Neural cell (in vitro differentiated cells): ENCODE measurements at regions not wholly inside any gene's neighbourhood (a gene's known extent, or its start where the extent isn't known, plus 50 kb on each side); places are given as distances from the start of the nearest gene placed in this dataset.

Experiments used
- H2AFZ ChIP-seq: fragments of 200-600, 300-800 bp; sonication (generic), shearing (Covaris generic); 2 replicates; pipeline ENCODE4 v1.6.0; 2014; ENCODE audit warnings: low read depth, mild to moderate bottlenecking, antibody characterized with exemption, low read length, moderate library complexity
- H3F3A ChIP-seq: fragments of 200-600 bp; shearing (Covaris generic); 2 replicates; pipeline ENCODE4 v1.6.1; 2016; ENCODE audit warnings: mild to moderate bottlenecking, moderate library complexity, mixed read lengths, antibody characterized with exemption, low read length; ENCODE audit not compliant: insufficient read depth, poor library complexity, severe bottlenecking
- H3K27ac ChIP-seq: fragments of 200-600, 300-800 bp; sonication (generic), shearing (Covaris generic); 2 replicates; pipeline ENCODE4 v1.5.1; 2014; ENCODE audit warnings: mild to moderate bottlenecking, low read length, moderate library complexity
- H3K27me3 ChIP-seq: fragments of 300-800, 200-600 bp; sonication (generic), shearing (Covaris generic); 2 replicates; pipeline ENCODE4 v1.6.0; 2014; ENCODE audit warnings: mild to moderate bottlenecking, low read depth, low read length, moderate library complexity; ENCODE audit not compliant: insufficient read depth
- H3K36me3 ChIP-seq: fragments of 300-800, 200-600 bp; sonication (generic), shearing (Covaris generic); 2 replicates; pipeline ENCODE4 v1.5.1; 2014; ENCODE audit warnings: mild to moderate bottlenecking, antibody characterized with exemption, low read length, moderate library complexity; ENCODE audit not compliant: insufficient read depth
- H3K4me2 ChIP-seq: fragments of 300-800, 200-600 bp; sonication (generic), shearing (Covaris generic); 2 replicates; pipeline ENCODE4 v1.6.0; 2014; ENCODE audit warnings: mild to moderate bottlenecking, low read length
- H3K4me3 ChIP-seq: fragments of 300-800, 200-600 bp; sonication (generic), shearing (Covaris generic); 2 replicates; pipeline ENCODE4 v1.5.1; 2014; ENCODE audit warnings: mild to moderate bottlenecking, low read length, moderate library complexity
- H3K79me2 ChIP-seq: fragments of 200-600 bp; shearing (Covaris generic); replicated peaks from 2 replicates; pipeline ENCODE4 v1.6.0; 2014; ENCODE audit warnings: mild to moderate bottlenecking, low read length, moderate library complexity; ENCODE audit not compliant: insufficient read depth
- H3K9ac ChIP-seq: fragments of 300-800, 200-600 bp; sonication (generic), shearing (Covaris generic); 2 replicates; pipeline ENCODE4 v1.6.1; 2016; ENCODE audit warnings: mild to moderate bottlenecking, low read length, mixed read lengths
- H3K9me2 ChIP-seq: fragments of 200-600 bp; shearing (Covaris generic); 2 replicates; pipeline ENCODE4 v1.6.1; 2016; ENCODE audit warnings: mild to moderate bottlenecking, low read length, mixed read lengths; ENCODE audit not compliant: insufficient read depth
- H3K9me3 ChIP-seq: fragments of 200-600, 300-800 bp; sonication (generic), shearing (Covaris generic); 2 replicates; pipeline ENCODE4 v1.6.1; 2016; ENCODE audit warnings: mild to moderate bottlenecking, mixed run types, low read length, moderate library complexity, mixed read lengths
- H4K20me1 ChIP-seq: fragments of 200-600 bp; shearing (Covaris generic); 2 replicates; pipeline ENCODE4 v1.6.1; 2016; ENCODE audit warnings: mild to moderate bottlenecking, mixed run types; ENCODE audit not compliant: insufficient read depth
- EP300 ChIP-seq: fragments of 450-650 bp; conservative IDR thresholded peaks from 2 replicates; pipeline ENCODE4 v1.6.1; 2014; ENCODE audit warnings: antibody characterized with exemption, mild to moderate bottlenecking, moderate library complexity; ENCODE audit not compliant: poor library complexity, severe bottlenecking
- EZH2 ChIP-seq: fragments of 200-600, 300-800 bp; shearing (Covaris generic), sonication (generic); IDR thresholded peaks from 2 replicates; pipeline ENCODE4 v1.6.1; 2014; ENCODE audit warnings: antibody characterized with exemption, low read length, borderline replicate concordance, mild to moderate bottlenecking; ENCODE audit not compliant: insufficient read depth, poor library complexity, severe bottlenecking
- MXI1 ChIP-seq: fragments of 450-650 bp; conservative IDR thresholded peaks from 2 replicates; pipeline ENCODE4 v1.6.1; 2014; ENCODE audit warnings: antibody characterized with exemption, mild to moderate bottlenecking; ENCODE audit not compliant: poor library complexity, severe bottlenecking
- POLR2AphosphoS5 ChIP-seq: IDR thresholded peaks from 2 replicates; pipeline ENCODE4 v1.6.1; 2012
- RAD21 ChIP-seq: fragments of 450-650 bp; conservative IDR thresholded peaks from 2 replicates; pipeline ENCODE4 v1.6.1; 2014; ENCODE audit warnings: antibody characterized with exemption, mild to moderate bottlenecking, moderate library complexity
- REST ChIP-seq: IDR thresholded peaks from 2 replicates; pipeline ENCODE4 v1.6.1; 2012; ENCODE audit warnings: borderline replicate concordance
- SMC3 ChIP-seq: fragments of 450-650 bp; conservative IDR thresholded peaks from 2 replicates; pipeline ENCODE4 v1.6.1; 2014; ENCODE audit warnings: antibody characterized with exemption, mild to moderate bottlenecking, moderate library complexity; ENCODE audit not compliant: poor library complexity
- TAF1 ChIP-seq: IDR thresholded peaks from 2 replicates; pipeline ENCODE4 v1.6.1; 2012; ENCODE audit warnings: low read depth
- TF ChIP-seq, protein P1 (sequence below): fragments of 450-650 bp; IDR thresholded peaks from 2 replicates; pipeline ENCODE4 v1.5.1; 2014; ENCODE audit warnings: antibody characterized with exemption, mild to moderate bottlenecking, moderate library complexity; ENCODE audit not compliant: poor library complexity, severe bottlenecking

- no peak overlapping the region for H3K4me3 ChIP-seq
- no peak overlapping the region for H2AFZ ChIP-seq
- no peaks in the 10 kb centered on the region for H3K79me2 ChIP-seq
- TF ChIP-seq, protein P1, sequence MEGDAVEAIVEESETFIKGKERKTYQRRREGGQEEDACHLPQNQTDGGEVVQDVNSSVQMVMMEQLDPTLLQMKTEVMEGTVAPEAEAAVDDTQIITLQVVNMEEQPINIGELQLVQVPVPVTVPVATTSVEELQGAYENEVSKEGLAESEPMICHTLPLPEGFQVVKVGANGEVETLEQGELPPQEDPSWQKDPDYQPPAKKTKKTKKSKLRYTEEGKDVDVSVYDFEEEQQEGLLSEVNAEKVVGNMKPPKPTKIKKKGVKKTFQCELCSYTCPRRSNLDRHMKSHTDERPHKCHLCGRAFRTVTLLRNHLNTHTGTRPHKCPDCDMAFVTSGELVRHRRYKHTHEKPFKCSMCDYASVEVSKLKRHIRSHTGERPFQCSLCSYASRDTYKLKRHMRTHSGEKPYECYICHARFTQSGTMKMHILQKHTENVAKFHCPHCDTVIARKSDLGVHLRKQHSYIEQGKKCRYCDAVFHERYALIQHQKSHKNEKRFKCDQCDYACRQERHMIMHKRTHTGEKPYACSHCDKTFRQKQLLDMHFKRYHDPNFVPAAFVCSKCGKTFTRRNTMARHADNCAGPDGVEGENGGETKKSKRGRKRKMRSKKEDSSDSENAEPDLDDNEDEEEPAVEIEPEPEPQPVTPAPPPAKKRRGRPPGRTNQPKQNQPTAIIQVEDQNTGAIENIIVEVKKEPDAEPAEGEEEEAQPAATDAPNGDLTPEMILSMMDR = no peak
- TF ChIP-seq EZH2 (no peak), MXI1 (no peak), REST (no peak), TAF1 (no peak), RAD21 (no peak), EP300 (no peak), SMC3 (no peak), POLR2AphosphoS5 (no peak)
- no peaks in the 10 kb centered on the region for H3K9me2 ChIP-seq
- no peaks in the 10 kb centered on the region for H3K27me3 ChIP-seq
- no peaks in the 10 kb centered on the region for H3K36me3 ChIP-seq
- H3F3A ChIP-seq = no peaks in the 10 kb centered on the region
- no peak overlapping the region for H3K9ac ChIP-seq
- H3K27ac ChIP-seq = no peak overlapping the region
- no peaks in the 10 kb centered on the region for H3K9me3 ChIP-seq
- no peak overlapping the region for H3K4me2 ChIP-seq
- H4K20me1 ChIP-seq = no peaks in the 10 kb centered on the region
Measured at GRCh38 chr7:33842150-33842549, 63.2 kb upstream of the BMPER start.

DNA sequence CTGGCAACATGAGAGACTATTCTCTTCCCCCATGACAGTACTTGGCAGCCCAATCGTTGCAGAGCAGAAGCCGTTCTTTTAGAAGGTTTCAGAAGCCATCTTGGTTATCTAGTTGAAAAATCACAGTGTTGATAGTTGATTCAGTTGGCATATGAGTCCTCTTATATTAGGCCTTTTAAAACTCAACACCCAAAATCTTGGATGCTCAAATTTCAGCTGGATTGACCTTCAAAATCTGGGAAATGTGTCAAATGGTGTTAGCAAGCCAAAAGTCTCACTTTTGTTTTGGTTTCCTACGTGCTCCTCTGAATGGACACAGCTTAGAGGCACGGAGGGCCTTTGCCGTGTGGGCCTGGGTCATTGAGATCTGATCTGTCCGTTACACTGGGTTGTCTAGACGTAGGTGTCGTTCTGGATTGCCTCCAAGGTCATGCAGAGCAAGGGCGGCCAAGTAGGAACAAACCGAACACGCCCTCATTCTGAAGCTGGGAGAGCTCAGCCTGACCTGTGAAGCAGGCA lies 59.3 kb upstream of the BMPER start:
- Histone ChIP-seq H3K4me3 (no peak overlapping the region), H3K27me3 (no peaks in the 10 kb centered on the region), H3K4me2 (no peak overlapping the region), H3K9ac (no peak overlapping the region), H4K20me1 (no peaks in the 10 kb centered on the region), H3K27ac (no peak overlapping the region), H3K36me3 (no peaks in the 10 kb centered on the region), H3K9me2 (no peaks in the 10 kb centered on the region), H3F3A (no peaks in the 10 kb centered on the region), H2AFZ (no peak overlapping the region), H3K79me2 (no peaks in the 10 kb centered on the region), H3K9me3 (no peaks in the 10 kb centered on the region)
- TF ChIP-seq REST (no peak), RAD21 (no peak), TAF1 (no peak)
